ENCODE measurements at regions not wholly inside any gene's neighbourhood (a gene's known extent, or its start where the extent isn't known, plus 50 kb on each side); places are given as distances from the start of the nearest gene placed in this dataset.
"Not testable (repeated sequence)": the region's sequence is repeated elsewhere in the genome, so short reads cannot be mapped to it uniquely, and the experiment has no call there.

DNA sequence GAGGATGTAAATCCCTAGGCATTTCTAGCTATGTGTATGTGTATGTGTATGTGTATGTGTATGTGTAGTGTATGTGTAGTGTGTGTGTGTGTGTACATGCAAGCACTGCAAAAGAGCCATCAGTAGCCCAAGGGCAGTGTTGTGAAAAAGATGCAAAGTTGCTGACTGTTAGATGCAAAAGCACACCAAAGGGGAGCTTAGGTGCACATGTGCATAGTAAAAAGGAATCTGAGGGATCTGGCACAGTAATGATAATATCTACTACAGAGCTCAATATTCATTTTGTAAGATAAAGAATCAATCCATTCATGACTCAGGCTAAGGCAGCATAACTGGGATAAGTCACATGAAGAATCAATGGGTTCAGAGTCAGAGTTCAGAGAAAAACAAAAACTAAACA, 80.2 kb downstream of the TMEM47 start:
- DNase-seq: no peak

- no peak for DNase-seq
Observed at GRCh38 chrX:34565981-34566380, 91.1 kb downstream of the TMEM47 start.

DNA sequence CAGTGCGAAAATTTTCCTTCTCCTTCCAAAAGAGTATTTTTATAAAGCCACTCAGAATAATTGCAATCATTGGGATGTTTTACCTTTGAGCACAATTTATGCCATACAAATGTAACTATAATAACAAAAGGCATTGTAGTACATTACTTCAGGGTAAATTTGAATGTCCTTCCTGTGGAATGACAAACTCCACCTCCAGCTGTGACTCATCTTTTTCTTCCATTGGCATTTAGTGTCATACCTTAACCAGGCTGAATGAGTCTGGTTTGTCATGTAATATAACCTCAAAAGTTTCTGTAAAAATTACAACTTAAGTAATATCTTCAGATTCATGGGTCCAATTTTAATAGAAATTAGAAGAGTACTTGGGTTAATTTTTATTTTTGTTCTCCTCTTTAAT, 93.3 kb downstream of the TMEM47 start:
- DNase-seq: no peak

- no peak for DNase-seq
Observed at GRCh38 chrX:34563061-34563460, 94.0 kb downstream of the TMEM47 start.

GRCh38 chrX:34562006-34562405, 95.1 kb downstream of the TMEM47 start:
- no peak for DNase-seq

- no peak for DNase-seq
Observed at GRCh38 chrX:34560180-34560579, 96.9 kb downstream of the TMEM47 start.

- no peak for DNase-seq
Observed at GRCh38 chrX:34559325-34559724, 97.8 kb downstream of the TMEM47 start.

GRCh38 chrX:34557733-34558132, 99.4 kb downstream of the TMEM47 start:
- DNase-seq: no peak

DNA sequence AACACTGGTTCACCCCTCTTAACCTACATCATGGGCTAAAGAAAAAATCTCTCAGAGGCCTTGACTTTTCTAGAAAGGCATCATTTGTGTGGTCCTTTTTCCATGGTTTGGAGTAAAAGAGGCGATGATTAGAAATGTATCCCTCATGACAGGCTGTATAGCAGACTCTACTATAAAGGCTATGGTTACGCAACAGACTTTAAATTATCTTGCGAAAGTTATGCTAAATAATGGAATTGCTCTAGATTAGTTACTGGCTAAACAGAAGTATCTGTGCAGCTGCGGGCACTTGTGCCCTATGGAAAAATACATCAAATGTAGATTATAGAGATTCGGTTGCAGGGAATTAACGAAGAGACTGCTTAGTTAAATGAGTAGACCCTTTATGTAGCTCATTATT, 101.6 kb downstream of the TMEM47 start:
- DNase-seq: no peak

GRCh38 chrX:34546366-34546765, 110.7 kb downstream of the TMEM47 start:
- DNase-seq: no peak

- no peak for DNase-seq
Observed at GRCh38 chrX:34528081-34528480, 129.0 kb downstream of the TMEM47 start.

GRCh38 chrX:34521563-34521962, 135.5 kb downstream of the TMEM47 start:
- DNase-seq: no peak

- no peak for DNase-seq
Observed at GRCh38 chrX:34509394-34509793, 147.7 kb downstream of the TMEM47 start.

GRCh38 chrX:34503119-34503518, 154.0 kb downstream of the TMEM47 start:
- DNase-seq: no peak

GRCh38 chrX:34493086-34493485, 164.0 kb downstream of the TMEM47 start:
- no peak for DNase-seq

GRCh38 chrX:34491126-34491525, 166.0 kb downstream of the TMEM47 start:
- no peak for DNase-seq

GRCh38 chrX:34487364-34487763, 169.7 kb downstream of the TMEM47 start:
- DNase-seq: no peak

- no peak for DNase-seq
Observed at GRCh38 chrX:34483980-34484379, 173.1 kb downstream of the TMEM47 start.

DNA sequence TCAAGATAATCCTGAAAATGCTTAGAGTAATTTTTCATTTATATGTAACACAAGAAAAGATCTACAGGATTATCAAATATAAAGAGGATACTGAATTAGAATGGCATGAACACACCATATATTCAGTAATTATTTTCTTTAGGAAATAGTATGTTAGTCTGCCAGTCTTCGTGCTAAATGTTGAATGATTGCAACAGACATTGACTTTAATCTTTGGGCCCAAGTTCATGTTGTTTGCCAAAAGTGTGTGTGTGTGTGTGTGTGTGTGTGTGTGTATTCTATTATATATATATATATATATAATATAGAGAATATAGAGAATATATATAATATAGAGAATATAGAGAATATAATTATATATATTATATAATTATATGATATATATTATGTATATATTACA, 186.6 kb downstream of the TMEM47 start:
- DNase-seq: no peak

DNA sequence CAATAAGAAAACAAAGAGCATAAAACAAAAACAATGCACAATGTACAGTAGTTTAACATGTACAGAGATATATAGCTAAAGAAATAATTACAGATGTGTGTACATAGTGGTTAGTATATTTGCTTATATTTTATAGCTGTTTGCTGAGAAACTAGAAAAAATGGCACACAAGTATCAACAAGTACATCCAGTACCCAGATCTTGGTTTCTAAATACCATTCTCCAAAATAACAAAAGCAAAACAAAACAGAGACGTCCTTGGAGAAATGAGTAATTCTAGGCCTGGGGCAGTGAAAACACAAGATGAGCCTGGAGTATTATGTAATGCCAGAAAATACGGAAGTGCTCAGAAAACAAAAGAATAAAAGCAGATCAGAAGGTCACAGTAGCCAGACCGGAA, 189.6 kb downstream of the TMEM47 start:
- no peak for DNase-seq

- DNase-seq: not testable (repeated sequence)
Observed at GRCh38 chrX:34463220-34463619, 193.9 kb downstream of the TMEM47 start.

DNA sequence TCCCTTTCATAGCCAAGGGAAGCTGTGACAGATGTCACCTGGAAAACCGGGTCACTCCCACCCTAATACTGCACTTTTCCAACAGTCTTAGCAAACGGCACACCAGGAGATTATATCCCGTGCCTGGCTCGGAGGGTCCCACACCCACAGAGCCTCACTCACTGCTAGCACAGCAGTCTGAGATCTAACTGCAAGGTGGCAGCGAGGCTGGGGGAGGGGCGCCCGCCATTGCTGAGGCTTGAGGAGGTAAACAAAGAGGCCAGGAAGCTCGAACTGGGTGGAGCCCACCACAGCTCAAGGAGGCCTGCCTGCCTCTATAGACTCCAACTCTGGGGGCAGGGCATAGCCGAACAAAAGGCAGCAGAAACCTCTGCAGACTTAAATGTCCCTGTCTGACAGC, 199.2 kb downstream of the TMEM47 start:
- not testable (repeated sequence) for DNase-seq

DNA sequence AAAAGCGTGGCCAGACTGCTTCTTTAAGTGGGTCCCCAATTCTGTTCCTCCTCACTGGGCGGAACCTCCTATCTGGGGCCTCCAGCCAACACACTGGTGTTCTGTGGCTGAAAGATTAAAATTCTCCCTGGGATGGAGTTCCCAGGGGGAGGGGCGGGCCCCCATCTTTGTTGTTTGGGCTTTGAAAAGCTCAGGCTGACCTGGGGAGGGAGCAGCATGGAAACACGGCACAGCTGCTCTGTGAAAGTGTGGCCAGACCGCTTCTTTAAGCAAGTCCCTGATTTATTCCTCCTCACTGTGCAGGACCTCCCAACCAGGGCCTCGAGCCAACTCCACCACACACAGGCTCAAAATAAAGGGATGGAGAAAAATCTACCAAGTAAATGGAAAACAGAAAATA, 219.5 kb downstream of the TMEM47 start:
- no peak for DNase-seq

- DNase-seq: no peak
Observed at GRCh38 chrX:34426334-34426733, 230.8 kb downstream of the TMEM47 start.

GRCh38 chrX:34406580-34406979, 250.5 kb downstream of the TMEM47 start:
- DNase-seq: no peak

Data from hematopoietic multipotent progenitor cell treated with erythropoietin and hydrocortisone succinate and interleukin-3 and kit ligand, for 8 days (in vitro differentiated cells).